ENCODE measurements at regions not wholly inside any gene's neighbourhood (a gene's known extent, or its start where the extent isn't known, plus 50 kb on each side); places are given as distances from the start of the nearest gene placed in this dataset.
A peak's percentile ranks its signal among the peaks of the same experiment; 100 is the strongest.

- no peak for TF ChIP-seq IRF9 (CRISPR knock-in tag; IDR thresholded peaks at IDR 0.05; ENCODE audit: borderline replicate concordance)
- no peak for TF ChIP-seq ZNF232 (CRISPR knock-in tag; IDR thresholded peaks at IDR 0.05; ENCODE audit: borderline replicate concordance)
- TF ChIP-seq ZFP90 (CRISPR knock-in tag; IDR thresholded peaks at IDR 0.05; ENCODE audit: borderline replicate concordance): no peak
- TF ChIP-seq HOXA3 (CRISPR knock-in tag; IDR thresholded peaks at IDR 0.05): peak; percentile 40; the same call in 1 of the 2 replicates
- TF ChIP-seq MNT (IDR thresholded peaks at IDR 0.05): no peak
- no peak for TF ChIP-seq ZNF230 (CRISPR knock-in tag; IDR thresholded peaks at IDR 0.05)
- TF ChIP-seq ZBTB1 (CRISPR knock-in tag; IDR thresholded peaks at IDR 0.05; ENCODE audit: borderline replicate concordance): no peak
- TF ChIP-seq ZNF7 (CRISPR knock-in tag; IDR thresholded peaks at IDR 0.05): no peak
- TF ChIP-seq AKNA (CRISPR knock-in tag; IDR thresholded peaks at IDR 0.05; ENCODE audit: borderline replicate concordance): no peak
- 0 out of 2 replicates have a peak, but pooled peaks have one; percentile 2 for TF ChIP-seq ZNF501 (CRISPR knock-in tag; IDR thresholded peaks at IDR 0.05)
- TF ChIP-seq ZNF878 (CRISPR knock-in tag; IDR thresholded peaks at IDR 0.05): no peak
- no peak for TF ChIP-seq ZNF629 (CRISPR knock-in tag; conservative IDR thresholded peaks at IDR 0.05)
Observed at GRCh38 chr15:75145027-75145841, 56.4 kb upstream of the C15orf39 start (continued).

All from HepG2 (cell line).